OCI-LY7 (cell line): ENCODE measurements at regions not wholly inside any gene's neighbourhood (a gene's known extent, or its start where the extent isn't known, plus 50 kb on each side); places are given as distances from the start of the nearest gene placed in this dataset.

Experiments used
- BruUV-seq: library from RNA; stranded (reverse); fragments of 400-500 nt; replicated peaks from 2 replicates; lab custom pipeline; 2021; lab: Mats Ljungman, UMichigan
- CTCF ChIA-PET: fragments of 300-600 bp; sonication (Branson Sonifier 250); formaldehyde crosslinking; loops from one replicate; lab custom pipeline; 2022; ENCODE audit warnings: antibody characterized with exemption; ENCODE audit not compliant: unreplicated experiment; lab: Charles Lee
- POLR2A ChIA-PET: fragments of 300-600 bp; sonication (Branson Sonifier 250); formaldehyde crosslinking; loops from one replicate; lab custom pipeline; 2022; ENCODE audit warnings: antibody characterized with exemption; lab: Charles Lee
- DNase-seq: peaks from one replicate; pipeline ENCODE4 v3.0.0-alpha.2; 2015; ENCODE audit warnings: low spot score
- H2AFZ ChIP-seq: fragments of 200-600 bp; sonication (generic), shearing (Covaris generic); 2 replicates; pipeline ENCODE4 v1.6.1; 2014; ENCODE audit warnings: mild to moderate bottlenecking, antibody characterized with exemption, low read length, moderate library complexity
- H3K27ac ChIP-seq: fragments of 200-600 bp; sonication (generic); 2 replicates; pipeline ENCODE4 v1.5.1; 2014; ENCODE audit warnings: mixed run types, low read depth, mild to moderate bottlenecking, moderate library complexity, low read length, inconsistent platforms; ENCODE audit not compliant: poor library complexity, severe bottlenecking
- H3K36me3 ChIP-seq: fragments of 200-600 bp; sonication (generic); 2 replicates; pipeline ENCODE4 v1.6.1; 2014; ENCODE audit warnings: mild to moderate bottlenecking, antibody characterized with exemption, low read length, moderate library complexity, mixed read lengths; ENCODE audit not compliant: insufficient read depth
- H3K4me1 ChIP-seq: fragments of 200-600 bp; sonication (generic); 2 replicates; pipeline ENCODE4 v1.5.1; 2014; ENCODE audit warnings: mild to moderate bottlenecking, low read length; ENCODE audit not compliant: insufficient read depth, poor library complexity, severe bottlenecking
- H3K4me2 ChIP-seq: fragments of 200-600 bp; sonication (generic); 2 replicates; pipeline ENCODE4 v1.6.1; 2014; ENCODE audit warnings: mild to moderate bottlenecking, low read length
- H3K4me3 ChIP-seq: fragments of 200-600 bp; sonication (generic); 2 replicates; pipeline ENCODE4 v1.5.1; 2014; ENCODE audit warnings: mild to moderate bottlenecking, low read depth, low read length; ENCODE audit not compliant: poor library complexity, severe bottlenecking
- H3K79me2 ChIP-seq: fragments of 200-600 bp; sonication (generic); 2 replicates; pipeline ENCODE4 v1.6.1; 2016; ENCODE audit warnings: low read depth, mild to moderate bottlenecking, low read length, moderate library complexity, mixed read lengths; ENCODE audit not compliant: insufficient read depth
- H3K9me2 ChIP-seq: fragments of 200-600 bp; sonication (generic); 2 replicates; pipeline ENCODE4 v1.6.1; 2016; ENCODE audit warnings: mild to moderate bottlenecking, low read length, mixed read lengths; ENCODE audit not compliant: insufficient read depth
- H3K9me3 ChIP-seq: fragments of 200-600 bp; sonication (generic); 2 replicates; pipeline ENCODE4 v1.6.1; 2014; ENCODE audit warnings: mild to moderate bottlenecking, mixed run types, low read length, mixed read lengths
- H4K20me1 ChIP-seq: fragments of 200-600 bp; sonication (generic); 2 replicates; pipeline ENCODE4 v1.6.1; 2014; ENCODE audit warnings: mild to moderate bottlenecking, antibody characterized with exemption, low read length, moderate library complexity, mixed read lengths; ENCODE audit not compliant: insufficient read depth
- EZH2phosphoT487 ChIP-seq: fragments of 200-600 bp; sonication (generic); IDR thresholded peaks from 2 replicates; pipeline ENCODE4 v1.6.1; 2018; ENCODE audit warnings: low read depth, borderline replicate concordance, mild to moderate bottlenecking, mixed run types, antibody characterized with exemption, low read length, moderate library complexity, mixed read lengths
- intact Hi-C: fragments of 100-400 bp; cut with micrococcal nuclease; formaldehyde crosslinking; loops from one replicate; pipeline ENCODE4 v1.10.0; 2022; ENCODE audit not compliant: unreplicated experiment
- TF ChIP-seq, protein P1 (sequence below): fragments of 200-600 bp; sonication (generic); conservative IDR thresholded peaks from 2 replicates; pipeline ENCODE4 v1.5.1; 2014; ENCODE audit warnings: mild to moderate bottlenecking, antibody characterized with exemption, low read length, moderate library complexity, mixed read lengths

DNA sequence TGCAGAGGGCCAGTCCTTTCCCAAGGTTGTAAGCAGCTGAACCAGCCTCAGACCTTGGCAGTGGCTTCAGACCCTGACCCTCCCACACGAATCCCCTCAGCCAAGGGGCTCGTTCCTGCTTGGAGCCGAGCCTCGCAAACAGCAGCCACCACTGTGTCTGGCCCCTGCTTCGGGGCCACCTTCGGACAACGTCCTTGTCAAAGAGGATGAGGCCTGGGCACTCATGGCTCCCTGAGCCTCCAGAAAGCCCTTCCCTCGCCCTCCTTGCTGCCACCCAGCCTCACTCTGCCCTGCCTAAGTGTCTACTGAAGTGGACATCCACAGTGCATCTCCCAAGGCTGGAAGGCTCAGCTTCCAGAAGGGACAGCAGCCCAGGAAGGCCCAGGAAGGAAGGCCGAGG lies 161.7 kb downstream of the OLFM1 start:
- Histone ChIP-seq H3K36me3 (no peaks in the 10 kb centered on the region), H3K4me2 (no peak overlapping the region)

DNA sequence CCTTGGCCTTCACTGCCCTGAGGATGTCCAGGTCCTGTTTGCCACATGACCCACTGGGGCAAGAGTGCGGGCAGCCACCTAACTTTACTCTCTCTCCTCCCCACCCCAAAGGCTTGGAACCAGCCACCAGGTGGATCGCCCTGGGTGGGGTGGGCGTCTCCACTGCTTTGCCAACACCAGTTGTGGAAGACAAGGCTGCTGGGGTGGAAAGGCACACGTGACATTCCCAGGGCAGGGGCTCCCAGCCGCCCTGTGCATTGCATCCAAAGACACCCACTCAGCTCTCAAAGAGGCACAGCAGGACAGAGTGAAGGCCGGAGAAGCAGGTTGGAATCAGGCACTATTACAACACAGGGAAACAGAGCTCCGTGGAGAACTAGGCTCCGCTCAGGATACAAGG lies 162.2 kb downstream of the OLFM1 start:
- no peak for TF ChIP-seq EZH2phosphoT487
- TF ChIP-seq, protein P1, sequence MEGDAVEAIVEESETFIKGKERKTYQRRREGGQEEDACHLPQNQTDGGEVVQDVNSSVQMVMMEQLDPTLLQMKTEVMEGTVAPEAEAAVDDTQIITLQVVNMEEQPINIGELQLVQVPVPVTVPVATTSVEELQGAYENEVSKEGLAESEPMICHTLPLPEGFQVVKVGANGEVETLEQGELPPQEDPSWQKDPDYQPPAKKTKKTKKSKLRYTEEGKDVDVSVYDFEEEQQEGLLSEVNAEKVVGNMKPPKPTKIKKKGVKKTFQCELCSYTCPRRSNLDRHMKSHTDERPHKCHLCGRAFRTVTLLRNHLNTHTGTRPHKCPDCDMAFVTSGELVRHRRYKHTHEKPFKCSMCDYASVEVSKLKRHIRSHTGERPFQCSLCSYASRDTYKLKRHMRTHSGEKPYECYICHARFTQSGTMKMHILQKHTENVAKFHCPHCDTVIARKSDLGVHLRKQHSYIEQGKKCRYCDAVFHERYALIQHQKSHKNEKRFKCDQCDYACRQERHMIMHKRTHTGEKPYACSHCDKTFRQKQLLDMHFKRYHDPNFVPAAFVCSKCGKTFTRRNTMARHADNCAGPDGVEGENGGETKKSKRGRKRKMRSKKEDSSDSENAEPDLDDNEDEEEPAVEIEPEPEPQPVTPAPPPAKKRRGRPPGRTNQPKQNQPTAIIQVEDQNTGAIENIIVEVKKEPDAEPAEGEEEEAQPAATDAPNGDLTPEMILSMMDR, result no peak
- Histone ChIP-seq H3K4me3 (no peak overlapping the region), H3K4me2 (no peak overlapping the region), H3K4me1 (no peaks in the 10 kb centered on the region), H3K9me2 (no peaks in the 10 kb centered on the region), H4K20me1 (no peaks in the 10 kb centered on the region), H3K27ac (no peak overlapping the region), H3K79me2 (no peaks in the 10 kb centered on the region), H3K9me3 (no peaks in the 10 kb centered on the region), H2AFZ (no peak overlapping the region), H3K36me3 (no peaks in the 10 kb centered on the region)
- BruUV-seq, result no TSS peak
- intact Hi-C loops, result no loop called here
- ChIA-PET CTCF (no interaction called here), POLR2A (no interaction called here)
- DNase-seq, result no peak

More for the DNA sequence above, 161.7 kb downstream of the OLFM1 start:
- no peak overlapping the region for H2AFZ ChIP-seq
- ChIA-PET CTCF (no interaction called here), POLR2A (no interaction called here)
- H3K4me3 ChIP-seq, result no peak overlapping the region
- BruUV-seq, result no TSS peak
- intact Hi-C loops, result no loop called here
- H3K27ac ChIP-seq, result no peak overlapping the region
- H3K4me1 ChIP-seq, result no peaks in the 10 kb centered on the region
- no peaks in the 10 kb centered on the region for H3K79me2 ChIP-seq
- TF ChIP-seq, protein P1, result no peak
- TF ChIP-seq EZH2phosphoT487, result no peak
- DNase-seq, result no peak
- no peaks in the 10 kb centered on the region for H4K20me1 ChIP-seq
- H3K9me2 ChIP-seq, result no peaks in the 10 kb centered on the region
- no peaks in the 10 kb centered on the region for H3K9me3 ChIP-seq

DNA sequence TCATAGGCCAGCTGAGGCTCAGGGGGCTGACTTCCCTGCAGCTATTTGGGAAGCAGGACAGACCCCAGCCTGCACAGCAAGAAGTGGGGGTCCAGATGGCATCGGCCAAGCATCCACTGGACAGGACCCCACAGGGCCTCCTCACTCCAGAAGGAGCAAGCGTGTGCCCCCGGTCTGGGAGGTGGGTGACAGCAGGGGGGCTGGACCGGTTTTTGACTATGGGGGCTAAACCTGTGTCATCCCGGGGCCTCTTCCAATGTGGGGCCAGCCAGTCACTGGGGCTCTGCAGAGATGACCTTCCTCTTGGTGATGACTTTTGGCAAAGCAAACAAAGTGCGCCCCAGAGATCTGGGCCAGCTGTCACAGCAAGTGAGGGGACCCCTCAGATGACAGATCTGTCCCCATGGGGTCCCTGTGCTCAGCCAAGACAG lies 163.9 kb downstream of the OLFM1 start:
- POLR2A ChIA-PET, result no interaction called here

More for the DNA sequence above, 163.9 kb downstream of the OLFM1 start:
- no TSS peak for BruUV-seq
- no peak for DNase-seq
- Histone ChIP-seq H3K4me3 (no peak overlapping the region), H2AFZ (no peak overlapping the region), H3K36me3 (no peaks in the 10 kb centered on the region), H4K20me1 (no peaks in the 10 kb centered on the region), H3K4me1 (no peaks in the 10 kb centered on the region), H3K27ac (no peak overlapping the region), H3K9me3 (no peaks in the 10 kb centered on the region), H3K79me2 (no peaks in the 10 kb centered on the region), H3K9me2 (no peaks in the 10 kb centered on the region), H3K4me2 (no peak overlapping the region)
- CTCF ChIA-PET, result no interaction called here
- TF ChIP-seq, protein P1, result no peak
- TF ChIP-seq EZH2phosphoT487, result no peak
- intact Hi-C loops, result no loop called here
